GM21360 (cell line): ENCODE measurements at regions not wholly inside any gene's neighbourhood (a gene's known extent, or its start where the extent isn't known, plus 50 kb on each side); places are given as distances from the start of the nearest gene placed in this dataset.

ENCODE experiments used
- ATAC-seq: cut with Tn5 transposase; IDR thresholded peaks from one replicate; pipeline ENCODE4 v1.9.1; 2021; ENCODE audit warnings: mild to moderate bottlenecking, moderate library complexity; ENCODE audit not compliant: unreplicated experiment

- ATAC-seq, result no peak
Observed at GRCh38 chr3:106773795-106774194, 603.4 kb upstream of the CCDC54 start.

- no peak for ATAC-seq
Observed at GRCh38 chr3:106783231-106783630, 594.0 kb upstream of the CCDC54 start.

- no peak for ATAC-seq
Observed at GRCh38 chr3:106789276-106789675, 588.0 kb upstream of the CCDC54 start.

GRCh38 chr3:106792716-106793115 is 584.5 kb upstream of the CCDC54 start:
- ATAC-seq, result no peak

GRCh38 chr3:106794442-106794841 is 582.8 kb upstream of the CCDC54 start:
- no peak for ATAC-seq

GRCh38 chr3:106795553-106795952 is 581.7 kb upstream of the CCDC54 start:
- no peak for ATAC-seq

- no peak for ATAC-seq
Observed at GRCh38 chr3:106797461-106797860, 579.8 kb upstream of the CCDC54 start.

GRCh38 chr3:106805625-106806024 is 571.6 kb upstream of the CCDC54 start:
- ATAC-seq, result no peak

GRCh38 chr3:106806964-106807363 is 570.3 kb upstream of the CCDC54 start:
- no peak for ATAC-seq

GRCh38 chr3:106809041-106809440 is 568.2 kb upstream of the CCDC54 start:
- no peak for ATAC-seq

- no peak for ATAC-seq
Observed at GRCh38 chr3:106809623-106810299, 567.5 kb upstream of the CCDC54 start.

GRCh38 chr3:106810300-106810875 is 566.9 kb upstream of the CCDC54 start:
- ATAC-seq, result no peak

- ATAC-seq, result no peak
Observed at GRCh38 chr3:106811376-106811775, 565.9 kb upstream of the CCDC54 start.

- no peak for ATAC-seq
Observed at GRCh38 chr3:106813742-106814141, 563.5 kb upstream of the CCDC54 start.

GRCh38 chr3:106814231-106814630 is 563.0 kb upstream of the CCDC54 start:
- ATAC-seq, result no peak

- ATAC-seq, result no peak
Observed at GRCh38 chr3:106816838-106817237, 560.4 kb upstream of the CCDC54 start.

GRCh38 chr3:106817706-106818105 is 559.5 kb upstream of the CCDC54 start:
- no peak for ATAC-seq

- no peak for ATAC-seq
Observed at GRCh38 chr3:106819440-106819839, 557.8 kb upstream of the CCDC54 start.

- ATAC-seq, result no peak
Observed at GRCh38 chr3:106820726-106821362, 556.4 kb upstream of the CCDC54 start.

- ATAC-seq, result no peak
Observed at GRCh38 chr3:106821801-106822200, 555.4 kb upstream of the CCDC54 start.

GRCh38 chr3:106822204-106822603 is 555.0 kb upstream of the CCDC54 start:
- no peak for ATAC-seq

- no peak for ATAC-seq
Observed at GRCh38 chr3:106823701-106824100, 553.5 kb upstream of the CCDC54 start.
